Lower lobe of right lung (tissue), 2 donors: ENCODE measurements at regions not wholly inside any gene's neighbourhood (a gene's known extent, or its start where the extent isn't known, plus 50 kb on each side); places are given as distances from the start of the nearest gene placed in this dataset.

Source experiments
- ATAC-seq, 2 donors: fragments of 200-7000 bp; cut with Tn5 transposase; one replicate each; pipeline ENCODE4 v1.9.1; 2020 to 2022; ENCODE audit warnings: mild to moderate bottlenecking in 2 of 2, moderate library complexity in 2 of 2
- DNase-seq: peaks from one replicate; pipeline ENCODE4 v3.0.0-alpha.2; 2020
- H3K27ac ChIP-seq: fragments of 200-600 bp; one replicate; pipeline ENCODE4 v1.8.0; 2022
- H3K27me3 ChIP-seq: fragments of 200-600 bp; one replicate; pipeline ENCODE4 v1.8.0; 2022; ENCODE audit warnings: low read depth
- H3K36me3 ChIP-seq: fragments of 200-600 bp; one replicate; pipeline ENCODE4 v1.8.0; 2022; ENCODE audit warnings: mild to moderate bottlenecking
- H3K4me1 ChIP-seq: fragments of 200-600 bp; one replicate; pipeline ENCODE4 v1.8.0; 2022
- H3K4me3 ChIP-seq: fragments of 200-600 bp; one replicate; pipeline ENCODE4 v1.8.0; 2022; ENCODE audit warnings: mild to moderate bottlenecking
- H3K9me3 ChIP-seq: fragments of 200-600 bp; one replicate; pipeline ENCODE4 v1.8.0; 2022
- intact Hi-C: fragments of 100-400 bp; cut with DNase I; formaldehyde crosslinking; loops from one replicate; pipeline ENCODE4 v1.11.0; 2022
- TF ChIP-seq, protein P1 (sequence below): fragments of 200-600 bp; IDR thresholded peaks from one replicate; pipeline ENCODE4 v1.8.0; 2022; ENCODE audit warnings: antibody characterized with exemption, mild to moderate bottlenecking
- donor health status: DM: no; HTN: yes; CAD: no; lungs with severe emphysema.

- peaks cover 28% of the 10 kb centered on the region for H3K27me3 ChIP-seq
- DNase-seq: no peak
- intact Hi-C loops: no loop called here
- no peaks in the 10 kb centered on the region for H3K36me3 ChIP-seq
- H3K27ac ChIP-seq: no peak overlapping the region
- no peaks in the 10 kb centered on the region for H3K9me3 ChIP-seq
- H3K4me1 ChIP-seq: no peaks in the 10 kb centered on the region
- no peak for ATAC-seq
- TF ChIP-seq, protein P1, sequence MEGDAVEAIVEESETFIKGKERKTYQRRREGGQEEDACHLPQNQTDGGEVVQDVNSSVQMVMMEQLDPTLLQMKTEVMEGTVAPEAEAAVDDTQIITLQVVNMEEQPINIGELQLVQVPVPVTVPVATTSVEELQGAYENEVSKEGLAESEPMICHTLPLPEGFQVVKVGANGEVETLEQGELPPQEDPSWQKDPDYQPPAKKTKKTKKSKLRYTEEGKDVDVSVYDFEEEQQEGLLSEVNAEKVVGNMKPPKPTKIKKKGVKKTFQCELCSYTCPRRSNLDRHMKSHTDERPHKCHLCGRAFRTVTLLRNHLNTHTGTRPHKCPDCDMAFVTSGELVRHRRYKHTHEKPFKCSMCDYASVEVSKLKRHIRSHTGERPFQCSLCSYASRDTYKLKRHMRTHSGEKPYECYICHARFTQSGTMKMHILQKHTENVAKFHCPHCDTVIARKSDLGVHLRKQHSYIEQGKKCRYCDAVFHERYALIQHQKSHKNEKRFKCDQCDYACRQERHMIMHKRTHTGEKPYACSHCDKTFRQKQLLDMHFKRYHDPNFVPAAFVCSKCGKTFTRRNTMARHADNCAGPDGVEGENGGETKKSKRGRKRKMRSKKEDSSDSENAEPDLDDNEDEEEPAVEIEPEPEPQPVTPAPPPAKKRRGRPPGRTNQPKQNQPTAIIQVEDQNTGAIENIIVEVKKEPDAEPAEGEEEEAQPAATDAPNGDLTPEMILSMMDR: no peak
- H3K4me3 ChIP-seq: no peak overlapping the region
Measured at GRCh38 chr9:134504106-134504385, 137.6 kb upstream of the COL5A1 start.

GRCh38 chr9:134505032-134505431 lies 136.6 kb upstream of the COL5A1 start:
- H3K4me3 ChIP-seq: no peak overlapping the region
- ATAC-seq (no peak), DNase-seq (no peak)
- H3K27ac ChIP-seq: no peak overlapping the region
- no peaks in the 10 kb centered on the region for H3K9me3 ChIP-seq
- intact Hi-C loops: no loop called here
- peaks cover 28% of the 10 kb centered on the region for H3K27me3 ChIP-seq
- H3K4me1 ChIP-seq: no peaks in the 10 kb centered on the region
- H3K36me3 ChIP-seq: no peaks in the 10 kb centered on the region
- TF ChIP-seq, protein P1: no peak

DNA sequence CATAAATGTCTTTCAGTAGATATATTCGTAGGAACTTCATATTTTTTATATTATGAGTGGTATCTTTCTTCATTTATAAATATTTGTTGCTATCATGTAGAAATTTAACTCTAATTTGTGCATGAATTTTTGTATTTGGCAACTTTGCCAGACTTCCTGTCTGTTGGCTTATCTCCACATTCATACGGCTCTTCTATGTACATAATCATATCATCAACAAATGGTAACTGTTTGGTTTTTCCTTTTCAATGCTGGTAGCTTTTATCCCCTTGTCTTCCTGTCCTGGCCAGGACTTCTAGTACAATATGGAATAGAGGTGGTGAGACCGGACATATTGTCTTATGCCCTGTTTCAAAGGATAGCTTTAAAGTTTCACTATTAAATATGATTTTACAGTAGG lies 132.3 kb upstream of the COL5A1 start:
- intact Hi-C loops: no loop called here
- no peaks in the 10 kb centered on the region for H3K36me3 ChIP-seq
- H3K4me1 ChIP-seq: no peaks in the 10 kb centered on the region
- no peaks in the 10 kb centered on the region for H3K9me3 ChIP-seq
- ATAC-seq (no peak), DNase-seq (no peak)
- TF ChIP-seq, protein P1: no peak
- no peak overlapping the region for H3K4me3 ChIP-seq
- H3K27me3 ChIP-seq: no peaks in the 10 kb centered on the region
- H3K27ac ChIP-seq: no peak overlapping the region

DNA sequence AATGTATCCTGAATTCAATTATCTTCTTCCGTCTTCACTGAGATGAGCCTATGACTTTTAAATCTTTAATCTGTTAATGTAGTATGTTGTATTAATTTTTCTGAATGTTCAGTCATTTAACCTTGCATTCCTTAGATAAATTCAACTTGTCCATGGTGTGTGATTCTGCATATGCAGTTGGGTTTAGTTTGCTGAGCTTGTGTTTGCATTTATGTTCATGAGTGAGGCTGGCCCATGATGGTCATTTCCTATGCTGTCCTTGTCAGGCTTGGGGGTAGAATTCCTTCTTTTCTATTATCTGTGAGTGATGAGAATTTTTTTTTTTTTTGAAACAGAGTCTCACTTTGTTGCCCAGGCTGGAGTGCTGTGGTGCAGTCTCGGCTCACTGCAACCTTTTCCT lies 131.8 kb upstream of the COL5A1 start:
- ATAC-seq (no peak), DNase-seq (no peak)
- Histone ChIP-seq H3K4me1 (no peaks in the 10 kb centered on the region), H3K27ac (no peak overlapping the region), H3K4me3 (no peak overlapping the region), H3K9me3 (no peaks in the 10 kb centered on the region), H3K27me3 (no peaks in the 10 kb centered on the region), H3K36me3 (no peaks in the 10 kb centered on the region)
- intact Hi-C loops: no loop called here
- TF ChIP-seq, protein P1: no peak

DNA sequence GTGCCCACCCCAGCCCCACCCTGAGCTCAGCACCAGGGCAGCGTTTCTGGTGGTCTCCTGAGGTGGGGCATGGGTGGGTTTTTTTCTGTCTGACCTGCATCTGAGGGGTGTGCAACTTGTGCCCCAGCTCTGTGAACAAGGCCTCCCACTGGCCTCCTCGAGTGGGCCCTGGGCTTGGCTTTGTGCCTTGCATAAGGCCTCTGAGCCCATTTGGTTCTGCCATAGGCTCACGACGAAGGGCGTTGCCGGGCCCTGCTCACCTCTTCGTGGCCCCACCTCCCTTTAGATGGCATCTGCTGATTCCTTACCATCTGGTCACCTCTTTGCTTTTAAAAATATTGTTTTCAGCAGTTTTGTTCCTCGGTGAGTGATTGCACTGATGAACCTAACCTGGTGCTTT lies 127.1 kb upstream of the COL5A1 start:
- no peaks in the 10 kb centered on the region for H3K9me3 ChIP-seq
- DNase-seq: no peak
- intact Hi-C loops: no loop called here
- no peak overlapping the region for H3K27ac ChIP-seq
- no peaks in the 10 kb centered on the region for H3K36me3 ChIP-seq
- no peak for ATAC-seq
- TF ChIP-seq, protein P1: no peak
- no peaks in the 10 kb centered on the region for H3K27me3 ChIP-seq
- H3K4me3 ChIP-seq: no peak overlapping the region
- no peaks in the 10 kb centered on the region for H3K4me1 ChIP-seq
